ENCODE measurements at regions not wholly inside any gene's neighbourhood (a gene's known extent, or its start where the extent isn't known, plus 50 kb on each side); places are given as distances from the start of the nearest gene placed in this dataset.

DNA sequence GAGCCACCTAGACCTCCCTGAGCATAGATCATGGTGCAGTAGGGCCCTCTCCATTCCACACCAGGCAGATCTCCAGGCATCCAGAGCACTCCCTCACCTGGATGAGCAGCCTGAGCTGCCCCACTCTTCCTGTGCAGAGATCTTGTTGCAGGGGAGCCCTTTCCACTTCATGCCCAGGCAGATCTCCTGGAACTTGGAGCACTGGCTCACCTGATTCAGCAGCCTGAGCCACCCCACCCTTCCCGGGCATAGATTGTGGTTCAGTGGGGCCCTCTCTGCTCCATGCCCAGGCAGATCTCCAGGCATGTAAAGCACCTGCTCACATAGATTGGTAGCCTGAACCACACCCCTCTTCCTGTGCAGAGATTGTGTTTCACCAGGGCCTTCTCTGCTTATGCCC, 78.0 kb downstream of the SEC16B start:
- no peaks in the 10 kb centered on the region for H3K27me3 ChIP-seq (ENCODE audit: control insufficient read depth in 3 of 3, insufficient read depth in 3 of 3, low read length in 3 of 3)
- H3K27ac ChIP-seq (ENCODE audit: low read depth in 1 of 3, low read length in 2 of 3), result no peak overlapping the region
- whole genome bisulfite sequencing, 3 donors, result 54 to 80% (median 60%) methylated on average over 1 of the region's 1 CpG
- no peak for DNase-seq
- H3K36me3 ChIP-seq (ENCODE audit: control insufficient read depth in 3 of 3, insufficient read depth in 2 of 3, low read depth in 1 of 3, low read length in 3 of 3), result no peaks in the 10 kb centered on the region
- H3K4me3 ChIP-seq (ENCODE audit: low read depth in 1 of 3, low read length in 3 of 3), result no peak overlapping the region
- FAIRE-seq, result no peak
- peaks cover 3 to 14% of the 10 kb centered on the region in 2 donors for H3K9me3 ChIP-seq (ENCODE audit: control insufficient read depth in 2 of 2, insufficient read depth in 1 of 2, low read depth in 1 of 2, low read length in 1 of 2)
- H3K4me1 ChIP-seq (ENCODE audit: control insufficient read depth in 3 of 3, insufficient read depth in 2 of 3, low read depth in 1 of 3, low read length in 2 of 3), result no peaks in the 10 kb centered on the region

DNA sequence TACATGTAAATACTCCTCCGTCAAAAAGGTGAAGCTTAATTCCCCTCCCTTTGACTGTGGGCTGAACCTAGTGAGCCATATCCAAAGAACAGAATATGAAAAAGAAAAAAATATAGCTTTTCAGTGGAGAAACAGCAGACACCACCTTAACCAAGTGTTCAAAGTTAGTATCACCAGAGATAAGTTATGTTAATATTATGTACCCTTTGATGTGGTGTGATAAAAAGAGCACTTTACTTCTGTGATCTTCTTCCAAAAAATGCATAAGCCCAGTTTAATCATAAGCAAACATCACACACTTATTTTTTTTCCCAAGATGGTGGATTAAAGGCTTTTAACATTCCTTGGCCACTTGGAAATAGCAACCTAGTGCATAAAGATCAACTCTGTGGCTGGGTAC, 79.4 kb downstream of the SEC16B start:
- no peak for FAIRE-seq
- Histone ChIP-seq H3K9me3 (ENCODE audit: control insufficient read depth in 2 of 2, insufficient read depth in 1 of 2, low read depth in 1 of 2, low read length in 1 of 2) (peaks cover 3 to 14% of the 10 kb centered on the region in 2 donors), H3K4me3 (ENCODE audit: low read depth in 1 of 3, low read length in 3 of 3) (no peak overlapping the region), H3K27me3 (ENCODE audit: control insufficient read depth in 3 of 3, insufficient read depth in 3 of 3, low read length in 3 of 3) (no peaks in the 10 kb centered on the region), H3K27ac (ENCODE audit: low read depth in 1 of 3, low read length in 2 of 3) (no peak overlapping the region), H3K4me1 (ENCODE audit: control insufficient read depth in 3 of 3, insufficient read depth in 2 of 3, low read depth in 1 of 3, low read length in 2 of 3) (no peaks in the 10 kb centered on the region), H3K36me3 (ENCODE audit: control insufficient read depth in 3 of 3, insufficient read depth in 2 of 3, low read depth in 1 of 3, low read length in 3 of 3) (no peaks in the 10 kb centered on the region)
- no peak for DNase-seq
- 14 to 63% (median 25%) methylated on average over 1 of the region's 1 CpG for WGBS, 3 donors

GRCh38 chr1:177884479-177885021, 85.3 kb downstream of the SEC16B start:
- no peak overlapping the region for H3K27ac ChIP-seq (ENCODE audit: low read depth in 1 of 3, low read length in 2 of 3)
- no peaks in the 10 kb centered on the region for H3K4me1 ChIP-seq (ENCODE audit: control insufficient read depth in 3 of 3, insufficient read depth in 2 of 3, low read depth in 1 of 3, low read length in 2 of 3)
- no peak overlapping the region for H3K4me3 ChIP-seq (ENCODE audit: low read depth in 1 of 3, low read length in 3 of 3)
- H3K27me3 ChIP-seq (ENCODE audit: control insufficient read depth in 3 of 3, insufficient read depth in 3 of 3, low read length in 3 of 3), result no peaks in the 10 kb centered on the region
- no peak for DNase-seq
- FAIRE-seq, result no peak
- H3K9me3 ChIP-seq (ENCODE audit: control insufficient read depth in 2 of 2, insufficient read depth in 1 of 2, low read depth in 1 of 2, low read length in 1 of 2), result no peaks in the 10 kb centered on the region
- H3K36me3 ChIP-seq (ENCODE audit: control insufficient read depth in 3 of 3, insufficient read depth in 2 of 3, low read depth in 1 of 3, low read length in 3 of 3), result no peaks in the 10 kb centered on the region

DNA sequence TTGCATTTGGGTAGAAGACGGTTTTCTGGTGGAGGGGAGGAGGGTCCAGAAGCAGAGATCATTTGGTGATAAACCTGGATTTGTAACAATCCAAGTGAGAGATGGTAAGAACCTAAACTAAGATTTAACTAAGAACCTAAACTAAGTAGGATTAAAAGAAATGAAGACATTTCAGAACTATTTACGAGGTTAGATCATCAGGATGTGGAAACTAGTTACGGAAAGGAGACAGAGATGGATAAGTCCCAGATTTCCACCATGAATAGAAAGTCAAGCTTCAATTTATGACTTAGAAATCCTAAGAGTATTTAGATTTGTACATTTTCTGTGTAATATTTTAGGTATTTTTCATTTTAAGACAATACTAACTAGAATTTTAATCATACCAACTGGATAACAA, 86.3 kb downstream of the SEC16B start:
- no peaks in the 10 kb centered on the region for H3K36me3 ChIP-seq (ENCODE audit: control insufficient read depth in 3 of 3, insufficient read depth in 2 of 3, low read depth in 1 of 3, low read length in 3 of 3)
- FAIRE-seq (no peak), DNase-seq (no peak)
- no peaks in the 10 kb centered on the region for H3K27me3 ChIP-seq (ENCODE audit: control insufficient read depth in 3 of 3, insufficient read depth in 3 of 3, low read length in 3 of 3)
- H3K27ac ChIP-seq (ENCODE audit: low read depth in 1 of 3, low read length in 2 of 3), result no peak overlapping the region
- H3K9me3 ChIP-seq (ENCODE audit: control insufficient read depth in 2 of 2, insufficient read depth in 1 of 2, low read depth in 1 of 2, low read length in 1 of 2), result no peaks in the 10 kb centered on the region
- WGBS, 3 donors, result 87 to 94% (median 93%) methylated on average over 3 of the region's 3 CpGs
- H3K4me1 ChIP-seq (ENCODE audit: control insufficient read depth in 3 of 3, insufficient read depth in 2 of 3, low read depth in 1 of 3, low read length in 2 of 3), result no peaks in the 10 kb centered on the region
- no peak overlapping the region for H3K4me3 ChIP-seq (ENCODE audit: low read depth in 1 of 3, low read length in 3 of 3)

GRCh38 chr1:177880339-177880891, 89.4 kb downstream of the SEC16B start:
- FAIRE-seq (no peak), DNase-seq (no peak)
- Histone ChIP-seq H3K36me3 (ENCODE audit: control insufficient read depth in 3 of 3, insufficient read depth in 2 of 3, low read depth in 1 of 3, low read length in 3 of 3) (no peaks in the 10 kb centered on the region), H3K4me1 (ENCODE audit: control insufficient read depth in 3 of 3, insufficient read depth in 2 of 3, low read depth in 1 of 3, low read length in 2 of 3) (no peaks in the 10 kb centered on the region), H3K4me3 (ENCODE audit: low read depth in 1 of 3, low read length in 3 of 3) (no peak overlapping the region), H3K9me3 (ENCODE audit: control insufficient read depth in 2 of 2, insufficient read depth in 1 of 2, low read depth in 1 of 2, low read length in 1 of 2) (no peaks in the 10 kb centered on the region), H3K27me3 (ENCODE audit: control insufficient read depth in 3 of 3, insufficient read depth in 3 of 3, low read length in 3 of 3) (no peaks in the 10 kb centered on the region), H3K27ac (ENCODE audit: low read depth in 1 of 3, low read length in 2 of 3) (no peak overlapping the region)
- 76 to 85% (median 77%) methylated on average over 7 of the region's 7 CpGs for WGBS, 3 donors

- Histone ChIP-seq H3K27me3 (ENCODE audit: control insufficient read depth in 3 of 3, insufficient read depth in 3 of 3, low read length in 3 of 3) (peaks cover 0 to 5% (median 0%) of the 10 kb centered on the region in 3 donors), H3K4me1 (ENCODE audit: control insufficient read depth in 3 of 3, insufficient read depth in 2 of 3, low read depth in 1 of 3, low read length in 2 of 3) (no peaks in the 10 kb centered on the region), H3K9me3 (ENCODE audit: control insufficient read depth in 2 of 2, insufficient read depth in 1 of 2, low read depth in 1 of 2, low read length in 1 of 2) (no peaks in the 10 kb centered on the region), H3K27ac (ENCODE audit: low read depth in 1 of 3, low read length in 2 of 3) (no peak overlapping the region), H3K36me3 (ENCODE audit: control insufficient read depth in 3 of 3, insufficient read depth in 2 of 3, low read depth in 1 of 3, low read length in 3 of 3) (no peaks in the 10 kb centered on the region), H3K4me3 (ENCODE audit: low read depth in 1 of 3, low read length in 3 of 3) (no peak overlapping the region)
- 72 to 80% (median 77%) methylated on average over 2 of the region's 2 CpGs for WGBS, 3 donors
- DNase-seq (no peak), FAIRE-seq (no peak)
These were observed 92.8 kb downstream of the SEC16B start for GRCh38 chr1:177877086-177877485.

DNA sequence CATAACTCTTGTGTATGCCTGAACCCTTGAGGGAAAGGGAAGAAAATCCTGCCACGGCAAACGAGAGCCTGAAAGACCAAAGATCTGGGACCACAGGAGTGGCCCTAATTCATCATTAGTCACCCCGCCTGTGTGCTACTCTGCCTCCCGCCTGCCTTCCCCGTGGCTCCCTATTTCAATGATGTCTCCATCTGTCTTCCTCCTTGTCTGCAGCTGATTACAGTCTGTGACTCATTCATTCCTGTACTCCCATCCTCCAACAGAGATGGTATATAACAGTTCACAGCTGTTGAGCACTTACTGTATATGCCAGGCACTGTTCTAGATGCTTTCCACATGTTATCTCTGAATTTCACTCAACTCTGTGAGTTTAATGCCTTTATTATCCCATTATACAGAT, 96.6 kb downstream of the SEC16B start:
- no peak overlapping the region for H3K27ac ChIP-seq (ENCODE audit: low read depth in 1 of 3, low read length in 2 of 3)
- H3K4me3 ChIP-seq (ENCODE audit: low read depth in 1 of 3, low read length in 3 of 3), result no peak overlapping the region
- H3K4me1 ChIP-seq (ENCODE audit: control insufficient read depth in 3 of 3, insufficient read depth in 2 of 3, low read depth in 1 of 3, low read length in 2 of 3), result no peaks in the 10 kb centered on the region
- peaks cover 0 to 14% (median 0%) of the 10 kb centered on the region in 3 donors for H3K27me3 ChIP-seq (ENCODE audit: control insufficient read depth in 3 of 3, insufficient read depth in 3 of 3, low read length in 3 of 3)
- DNase-seq (peak; percentile 26 to 37), FAIRE-seq (no peak)
- no peaks in the 10 kb centered on the region for H3K36me3 ChIP-seq (ENCODE audit: control insufficient read depth in 3 of 3, insufficient read depth in 2 of 3, low read depth in 1 of 3, low read length in 3 of 3)
- WGBS, 3 donors, result 19 to 29% (median 29%) methylated on average over 5 of the region's 5 CpGs
- no peaks in the 10 kb centered on the region for H3K9me3 ChIP-seq (ENCODE audit: control insufficient read depth in 2 of 2, insufficient read depth in 1 of 2, low read depth in 1 of 2, low read length in 1 of 2)

- no peaks in the 10 kb centered on the region for H3K4me1 ChIP-seq (ENCODE audit: control insufficient read depth in 3 of 3, insufficient read depth in 2 of 3, low read depth in 1 of 3, low read length in 2 of 3)
- FAIRE-seq (no peak), DNase-seq (peak in 1 of 2 donors; percentile 4)
- no peaks in the 10 kb centered on the region for H3K36me3 ChIP-seq (ENCODE audit: control insufficient read depth in 3 of 3, insufficient read depth in 2 of 3, low read depth in 1 of 3, low read length in 3 of 3)
- peaks cover 0 to 14% (median 0%) of the 10 kb centered on the region in 3 donors for H3K27me3 ChIP-seq (ENCODE audit: control insufficient read depth in 3 of 3, insufficient read depth in 3 of 3, low read length in 3 of 3)
- no peak overlapping the region for H3K4me3 ChIP-seq (ENCODE audit: low read depth in 1 of 3, low read length in 3 of 3)
- no peaks in the 10 kb centered on the region for H3K9me3 ChIP-seq (ENCODE audit: control insufficient read depth in 2 of 2, insufficient read depth in 1 of 2, low read depth in 1 of 2, low read length in 1 of 2)
- no peak overlapping the region for H3K27ac ChIP-seq (ENCODE audit: low read depth in 1 of 3, low read length in 2 of 3)
- WGBS, 3 donors, result 46 to 58% (median 49%) methylated on average over 10 of the region's 10 CpGs
These were observed 97.5 kb downstream of the SEC16B start for GRCh38 chr1:177872308-177872900.

Data from small intestine (tissue), 7 donors.